BLaER1 treated with 17β-estradiol and CSF1 and Interleukin-3, amounts not matched to agents 10 nM and 100 nM (cell line): ENCODE measurements at regions not wholly inside any gene's neighbourhood (a gene's known extent, or its start where the extent isn't known, plus 50 kb on each side); places are given as distances from the start of the nearest gene placed in this dataset.

Experiments used
- H3K27ac ChIP-seq, 11 experiments: shearing (Covaris generic); formaldehyde crosslinking; 2 replicates each; pipeline ENCODE4 v1.8.1; 2022
- H3K27me3 ChIP-seq, 11 experiments: shearing (Covaris generic); formaldehyde crosslinking; 2 replicates each; pipeline ENCODE4 v1.8.1; 2022
- H3K36me3 ChIP-seq, 11 experiments: shearing (Covaris generic); formaldehyde crosslinking; 2 replicates each; pipeline ENCODE4 v1.8.1; 2022
- H3K4me1 ChIP-seq, 10 experiments: shearing (Covaris generic); formaldehyde crosslinking; 2 replicates each; pipeline ENCODE4 v1.8.1; 2022
- H3K4me2 ChIP-seq, 11 experiments: shearing (Covaris generic); formaldehyde crosslinking; 2 replicates each; pipeline ENCODE4 v1.8.1; 2022
- H3K4me3 ChIP-seq, 10 experiments: shearing (Covaris generic); formaldehyde crosslinking; 2 replicates each; pipeline ENCODE4 v1.8.1; 2022
- H3K9ac ChIP-seq, 11 experiments: shearing (Covaris generic); formaldehyde crosslinking; 2 replicates each; pipeline ENCODE4 v1.8.1; 2022
- H3K9me3 ChIP-seq, 11 experiments: shearing (Covaris generic); formaldehyde crosslinking; replicated peaks in 1 of 11; 2 replicates each; pipeline ENCODE4 v1.8.1; 2022
- H4K20me1 ChIP-seq, 11 experiments: shearing (Covaris generic); formaldehyde crosslinking; 2 replicates each; pipeline ENCODE4 v1.8.1; 2022
- Cebpa-rat ChIP-seq, 11 experiments: shearing (Covaris generic); IDR thresholded peaks; 2 replicates each; pipeline ENCODE4 v1.8.1; 2022

DNA sequence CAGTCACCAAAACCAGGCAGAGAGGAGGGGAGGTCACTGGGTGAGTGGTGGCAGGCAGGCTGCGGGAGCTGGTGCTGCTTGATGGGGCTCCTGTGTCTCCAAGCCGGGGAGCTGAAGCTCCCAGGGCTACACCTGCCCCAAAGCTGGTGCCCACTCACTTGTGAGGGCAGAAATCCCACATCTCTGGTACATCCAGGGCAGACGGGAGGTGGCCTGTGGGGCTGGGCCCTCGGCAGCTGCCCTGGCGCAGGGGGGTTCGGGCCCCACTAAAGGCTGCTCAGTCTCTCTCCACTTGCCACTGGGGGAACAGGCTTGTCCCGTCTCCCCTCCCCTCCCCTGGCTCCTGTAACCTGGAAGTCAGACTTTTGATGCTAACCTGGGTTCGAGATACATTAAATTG is 55.6 kb upstream of the PPARA start:
- peak overlapping the region in 1 of 11 experiments; percentile 11; a peak in 1 of 22 replicates for H3K9ac ChIP-seq
- no peaks in the 10 kb centered on the region for H3K9me3 ChIP-seq
- H3K4me1 ChIP-seq = peaks cover 0 to 53% (median 40%) of the 10 kb centered on the region in 10 experiments; a peak in 17 of 20 replicates
- H3K27ac ChIP-seq = no peak overlapping the region
- no peak for TF ChIP-seq Cebpa-rat (IDR thresholded peaks at IDR 0.05)
- no peak overlapping the region for H3K4me2 ChIP-seq
- peaks cover 0 to 36% (median 7%) of the 10 kb centered on the region in 11 experiments; a peak in 7 of 22 replicates for H3K36me3 ChIP-seq
- H3K4me3 ChIP-seq = no peak overlapping the region
- H3K27me3 ChIP-seq = peaks cover 0 to 17% (median 0%) of the 10 kb centered on the region in 11 experiments; a peak in 7 of 22 replicates
- H4K20me1 ChIP-seq = peaks cover 88 to 98% (median 94%) of the 10 kb centered on the region in 11 experiments; a peak in 21 of 22 replicates

DNA sequence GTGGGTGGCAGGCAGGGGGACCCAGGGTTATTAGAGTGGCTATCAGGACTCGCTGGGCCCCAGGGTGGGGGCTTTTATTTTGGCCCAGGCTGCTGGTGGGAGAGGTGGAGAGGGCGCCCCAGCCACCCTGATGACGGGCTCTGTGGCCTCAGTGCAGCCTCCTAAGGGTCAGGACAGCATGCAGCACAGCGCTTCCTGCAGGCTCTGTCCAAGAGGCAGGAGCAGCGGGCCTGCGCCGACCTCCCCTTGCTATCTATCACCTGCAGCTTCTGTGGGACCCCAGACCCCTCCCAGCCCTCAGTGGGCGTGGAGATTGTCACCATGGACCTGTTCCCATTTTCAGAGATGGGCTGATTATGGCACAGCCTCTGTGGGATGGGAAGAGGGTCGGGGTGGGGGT is 54.3 kb upstream of the PPARA start:
- H3K4me2 ChIP-seq = peak overlapping the region in 8 of 11 experiments; percentile 15 to 91 (median 68); a peak in 9 of 22 replicates
- peaks cover 0 to 17% (median 0%) of the 10 kb centered on the region in 11 experiments; a peak in 7 of 22 replicates for H3K27me3 ChIP-seq
- H3K9ac ChIP-seq = 0 out of 22 replicates have a peak overlapping the region, but pooled peaks of 1 of the 11 experiments have one; percentile 29
- no peak overlapping the region for H3K27ac ChIP-seq
- H3K9me3 ChIP-seq = no peaks in the 10 kb centered on the region
- H3K36me3 ChIP-seq = peaks cover 0 to 46% (median 7%) of the 10 kb centered on the region in 11 experiments; a peak in 8 of 22 replicates
- H4K20me1 ChIP-seq = peaks cover 80 to 98% (median 91%) of the 10 kb centered on the region in 11 experiments; a peak in 21 of 22 replicates
- no peak for TF ChIP-seq Cebpa-rat (IDR thresholded peaks at IDR 0.05)
- H3K4me3 ChIP-seq = no peak overlapping the region
- H3K4me1 ChIP-seq = peaks cover 0 to 67% (median 54%) of the 10 kb centered on the region in 10 experiments; a peak in 17 of 20 replicates

- H3K27ac ChIP-seq = no peak overlapping the region
- peak overlapping the region in 5 of 11 experiments; percentile 3 to 53 (median 30); a peak in 4 of 22 replicates for H3K9ac ChIP-seq
- H4K20me1 ChIP-seq = peaks cover 73 to 96% (median 86%) of the 10 kb centered on the region in 11 experiments; a peak in 21 of 22 replicates
- no peak overlapping the region for H3K4me3 ChIP-seq
- H3K4me2 ChIP-seq = peak overlapping the region in 9 of 11 experiments; percentile 16 to 91 (median 64); a peak in 17 of 22 replicates
- H3K36me3 ChIP-seq = peaks cover 0 to 42% (median 7%) of the 10 kb centered on the region in 11 experiments; a peak in 9 of 22 replicates
- no peaks in the 10 kb centered on the region for H3K9me3 ChIP-seq
- peaks cover 0 to 17% (median 0%) of the 10 kb centered on the region in 11 experiments; a peak in 7 of 22 replicates for H3K27me3 ChIP-seq
- H3K4me1 ChIP-seq = peaks cover 0 to 71% (median 55%) of the 10 kb centered on the region in 10 experiments; a peak in 17 of 20 replicates
- no peak for TF ChIP-seq Cebpa-rat (IDR thresholded peaks at IDR 0.05)
Observed at GRCh38 chr22:46096706-46097230, 53.6 kb upstream of the PPARA start.

GRCh38 chr22:46097268-46097900 is 52.9 kb upstream of the PPARA start:
- no peaks in the 10 kb centered on the region for H3K9me3 ChIP-seq
- H3K27me3 ChIP-seq = peaks cover 0 to 17% (median 0%) of the 10 kb centered on the region in 11 experiments; a peak in 7 of 22 replicates
- peaks cover 67 to 96% (median 80%) of the 10 kb centered on the region in 11 experiments; a peak in 21 of 22 replicates for H4K20me1 ChIP-seq
- H3K4me2 ChIP-seq = peak overlapping the region in 9 of 11 experiments; percentile 16 to 91 (median 64); a peak in 18 of 22 replicates
- TF ChIP-seq Cebpa-rat (IDR thresholded peaks at IDR 0.05) = no peak
- peak overlapping the region in 7 of 11 experiments; percentile 3 to 53 (median 24); a peak in 7 of 22 replicates for H3K9ac ChIP-seq
- H3K27ac ChIP-seq = no peak overlapping the region; a peak in 1 of 22 replicates
- H3K4me1 ChIP-seq = peaks cover 0 to 72% (median 55%) of the 10 kb centered on the region in 10 experiments; a peak in 17 of 20 replicates
- H3K36me3 ChIP-seq = peaks cover 0 to 42% (median 7%) of the 10 kb centered on the region in 11 experiments; a peak in 9 of 22 replicates
- no peak overlapping the region for H3K4me3 ChIP-seq

- peaks cover 0 to 17% (median 0%) of the 10 kb centered on the region in 11 experiments; a peak in 7 of 22 replicates for H3K27me3 ChIP-seq
- no peak for TF ChIP-seq Cebpa-rat (IDR thresholded peaks at IDR 0.05)
- H3K4me1 ChIP-seq = peaks cover 0 to 79% (median 55%) of the 10 kb centered on the region in 10 experiments; a peak in 17 of 20 replicates
- peaks cover 0 to 49% (median 7%) of the 10 kb centered on the region in 11 experiments; a peak in 10 of 22 replicates for H3K36me3 ChIP-seq
- H3K9me3 ChIP-seq = no peaks in the 10 kb centered on the region
- peak overlapping the region in 6 of 11 experiments; percentile 4 to 58 (median 44); a peak in 10 of 22 replicates for H3K9ac ChIP-seq
- no peak overlapping the region for H3K27ac ChIP-seq
- no peak overlapping the region for H3K4me3 ChIP-seq
- H3K4me2 ChIP-seq = peak overlapping the region in 9 of 11 experiments; percentile 16 to 91 (median 64); a peak in 17 of 22 replicates
- peaks cover 53 to 96% (median 67%) of the 10 kb centered on the region in 11 experiments; a peak in 21 of 22 replicates for H4K20me1 ChIP-seq
Observed at GRCh38 chr22:46098525-46099475, 51.5 kb upstream of the PPARA start.

GRCh38 chr22:46099740-46100139 is 50.6 kb upstream of the PPARA start:
- Histone ChIP-seq H3K9me3 (no peaks in the 10 kb centered on the region), H3K4me1 (peaks cover 0 to 82% (median 55%) of the 10 kb centered on the region in 10 experiments; a peak in 17 of 20 replicates), H3K36me3 (peaks cover 0 to 49% (median 7%) of the 10 kb centered on the region in 11 experiments; a peak in 10 of 22 replicates), H3K27me3 (peaks cover 0 to 17% (median 0%) of the 10 kb centered on the region in 11 experiments; a peak in 7 of 22 replicates), H3K4me3 (no peak overlapping the region), H3K9ac (peak overlapping the region in 4 of 11 experiments; percentile 43 to 58 (median 52); a peak in 2 of 22 replicates), H3K27ac (no peak overlapping the region), H3K4me2 (peak overlapping the region in 8 of 11 experiments; percentile 54 to 91 (median 68); a peak in 15 of 22 replicates), H4K20me1 (peaks cover 43 to 96% (median 58%) of the 10 kb centered on the region in 11 experiments; a peak in 21 of 22 replicates)
- TF ChIP-seq Cebpa-rat (IDR thresholded peaks at IDR 0.05) = no peak

DNA sequence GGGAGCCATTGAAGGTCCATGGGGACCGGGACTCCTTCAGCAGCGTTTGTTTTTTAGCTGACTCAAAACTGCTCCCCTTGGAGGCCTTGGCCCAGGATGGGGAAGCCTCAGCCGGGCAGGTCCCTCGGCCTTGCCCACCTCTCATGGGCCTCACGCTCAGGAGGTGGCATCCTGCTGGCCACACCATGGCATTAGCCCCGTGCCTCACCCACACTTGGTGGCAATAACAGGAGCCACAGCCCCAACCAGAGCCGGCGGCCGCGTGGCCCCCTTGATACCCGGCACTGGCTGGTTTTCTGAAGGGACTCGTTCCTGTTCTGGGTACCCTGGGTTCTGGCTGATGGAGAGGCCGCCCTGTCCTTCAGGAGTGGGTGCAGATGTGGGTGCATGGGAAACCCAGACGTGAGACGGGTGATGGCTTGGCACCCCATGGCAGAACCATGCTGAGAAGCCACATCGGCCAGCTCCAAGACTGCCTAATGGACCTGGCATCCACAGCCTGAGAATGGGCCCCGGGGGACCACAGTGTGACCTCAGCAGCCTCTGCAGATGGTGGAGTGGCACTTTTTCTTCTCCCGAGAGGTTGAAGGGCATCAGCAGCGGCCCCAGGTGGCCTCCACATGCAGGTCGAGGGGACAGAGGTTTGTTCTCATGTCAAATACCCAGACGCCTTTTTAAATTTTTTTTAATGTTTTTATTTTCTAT is 49.8 kb upstream of the PPARA start:
- Histone ChIP-seq H3K36me3 (peaks cover 0 to 55% (median 7%) of the 10 kb centered on the region in 11 experiments; a peak in 11 of 22 replicates), H3K4me1 (peaks cover 0 to 78% (median 53%) of the 10 kb centered on the region in 10 experiments; a peak in 17 of 20 replicates), H3K9me3 (no peaks in the 10 kb centered on the region), H3K9ac (no peak overlapping the region), H3K27me3 (peaks cover 0 to 17% (median 0%) of the 10 kb centered on the region in 11 experiments; a peak in 7 of 22 replicates), H3K4me3 (no peak overlapping the region), H3K4me2 (peak overlapping the region in 5 of 11 experiments; percentile 54 to 91 (median 82); a peak in 10 of 22 replicates), H4K20me1 (peaks cover 40 to 96% (median 54%) of the 10 kb centered on the region in 11 experiments; a peak in 21 of 22 replicates), H3K27ac (no peak overlapping the region)
- no peak for TF ChIP-seq Cebpa-rat (IDR thresholded peaks at IDR 0.05)
